Upper lobe of left lung (tissue), 4 donors: ENCODE measurements at regions not wholly inside any gene's neighbourhood (a gene's known extent, or its start where the extent isn't known, plus 50 kb on each side); places are given as distances from the start of the nearest gene placed in this dataset.

Source experiments
- CTCF ChIP-seq, 6 experiments: fragments of 450-650 bp in 4 of 6; fragments of 200-600 bp in 2 of 6; sonication (generic) in 2 of 6; IDR thresholded peaks; one replicate each; pipeline ENCODE4 v1.5.1; 2016 to 2019; ENCODE audit warnings: antibody characterized with exemption in 6 of 6
- EP300 ChIP-seq, 4 donors: sonication (generic); formaldehyde crosslinking; IDR thresholded peaks; one replicate each; pipeline ENCODE4 v1.5.1; 2017; ENCODE audit warnings: antibody characterized with exemption in 4 of 4, control low read depth in 2 of 4
- POLR2A ChIP-seq, 4 donors: fragments of 450-650 bp; IDR thresholded peaks; one replicate each; pipeline ENCODE4 v1.5.1; 2016 to 2017; ENCODE audit warnings: antibody characterized with exemption in 4 of 4, mild to moderate bottlenecking in 2 of 4
- POLR2AphosphoS5 ChIP-seq, 2 donors: sonication (generic); formaldehyde crosslinking; IDR thresholded peaks; one replicate each; pipeline ENCODE4 v1.5.1; 2017; ENCODE audit warnings: antibody characterized with exemption in 2 of 2

GRCh38 chr6:119881416-119881815 is 531.9 kb upstream of the MAN1A1 start:
- TF ChIP-seq CTCF (IDR thresholded peaks at IDR 0.05) (no peak), POLR2A (IDR thresholded peaks at IDR 0.05) (no peak), EP300 (IDR thresholded peaks at IDR 0.05) (no peak), POLR2AphosphoS5 (IDR thresholded peaks at IDR 0.05) (no peak)
